22Rv1 (cell line): ENCODE measurements at regions not wholly inside any gene's neighbourhood (a gene's known extent, or its start where the extent isn't known, plus 50 kb on each side); places are given as distances from the start of the nearest gene placed in this dataset.

Source experiments
- H3K27ac ChIP-seq: fragments of 450-650 bp; 2 replicates; pipeline ENCODE4 v1.5.1; 2017
- CTCF ChIP-seq: fragments of 450-650 bp; IDR thresholded peaks from 2 replicates; pipeline ENCODE4 v1.5.1; 2017; ENCODE audit warnings: mild to moderate bottlenecking
- ZFX ChIP-seq: fragments of 450-650 bp; IDR thresholded peaks from 2 replicates; pipeline ENCODE4 v1.6.1; 2017; ENCODE audit warnings: antibody characterized with exemption, borderline replicate concordance

DNA sequence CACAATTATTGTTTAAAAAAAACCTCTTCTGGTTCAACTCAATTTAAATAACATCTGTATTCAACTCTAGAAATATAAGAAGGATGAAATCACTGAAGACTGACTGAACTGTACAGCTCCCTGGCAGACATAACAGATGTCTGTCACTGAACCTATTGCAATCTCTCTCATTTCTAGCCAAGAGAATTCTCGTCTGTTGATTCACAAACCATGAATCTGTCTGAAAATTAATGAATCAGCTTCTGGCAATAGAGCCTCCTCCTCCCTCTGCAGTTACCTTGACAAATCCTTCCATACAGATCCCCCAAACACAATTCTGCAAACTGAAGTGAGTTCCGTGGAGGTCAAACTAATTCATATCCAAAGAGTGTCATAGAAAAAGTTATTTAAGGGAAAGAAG lies 561.4 kb downstream of the PYDC2 start:
- H3K27ac ChIP-seq = no peak overlapping the region
- TF ChIP-seq ZFX (no peak), CTCF (no peak)

GRCh38 chr3:192024751-192025150 lies 563.8 kb downstream of the PYDC2 start:
- no peak for TF ChIP-seq CTCF
- TF ChIP-seq ZFX = no peak
- no peak overlapping the region for H3K27ac ChIP-seq

GRCh38 chr3:192026661-192027060 lies 565.7 kb downstream of the PYDC2 start:
- H3K27ac ChIP-seq = no peak overlapping the region
- TF ChIP-seq ZFX = no peak
- TF ChIP-seq CTCF = no peak

DNA sequence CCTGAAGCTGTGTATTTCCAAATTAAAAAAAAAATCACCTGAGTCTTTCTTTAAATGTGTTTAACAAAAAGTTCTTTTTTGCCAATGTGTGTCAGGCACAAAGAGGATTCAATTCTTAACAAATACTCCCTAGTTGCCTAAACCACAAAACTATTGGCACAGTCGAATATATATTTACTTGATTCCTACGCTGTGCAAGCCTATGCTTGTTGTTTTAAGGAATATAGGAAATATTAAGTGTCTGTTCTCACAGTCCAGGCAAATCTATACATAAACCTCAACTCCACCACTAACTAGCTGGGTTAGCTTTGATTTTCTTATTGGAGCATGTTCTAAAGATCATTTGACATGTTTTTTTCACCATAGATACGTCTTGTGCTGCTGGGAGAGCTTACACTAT lies 571.0 kb downstream of the PYDC2 start:
- no peak for TF ChIP-seq CTCF
- no peak for TF ChIP-seq ZFX
- no peak overlapping the region for H3K27ac ChIP-seq

- H3K27ac ChIP-seq = no peak overlapping the region
- TF ChIP-seq CTCF = no peak
- TF ChIP-seq ZFX = no peak
Observed at GRCh38 chr3:192033246-192033645, 572.3 kb downstream of the PYDC2 start.

DNA sequence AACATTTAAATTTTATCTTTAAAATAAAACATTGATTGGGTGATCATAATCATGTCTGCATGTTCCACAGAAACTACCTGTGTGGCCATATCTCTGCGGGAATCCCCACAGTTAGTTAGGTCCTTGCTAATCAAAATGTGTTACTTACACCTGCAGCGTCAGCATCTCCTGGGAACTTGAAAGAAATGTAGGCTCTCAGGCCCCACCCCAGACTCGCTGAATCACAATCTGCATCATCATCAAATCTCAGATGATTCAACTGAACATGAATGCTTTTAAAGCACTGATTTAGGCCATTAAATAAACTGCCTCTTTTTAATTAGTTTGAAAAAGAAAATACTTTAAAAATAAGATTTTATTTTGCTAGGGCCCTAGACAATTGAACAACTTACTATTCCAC lies 577.8 kb downstream of the PYDC2 start:
- H3K27ac ChIP-seq = no peak overlapping the region
- TF ChIP-seq CTCF = no peak
- no peak for TF ChIP-seq ZFX

DNA sequence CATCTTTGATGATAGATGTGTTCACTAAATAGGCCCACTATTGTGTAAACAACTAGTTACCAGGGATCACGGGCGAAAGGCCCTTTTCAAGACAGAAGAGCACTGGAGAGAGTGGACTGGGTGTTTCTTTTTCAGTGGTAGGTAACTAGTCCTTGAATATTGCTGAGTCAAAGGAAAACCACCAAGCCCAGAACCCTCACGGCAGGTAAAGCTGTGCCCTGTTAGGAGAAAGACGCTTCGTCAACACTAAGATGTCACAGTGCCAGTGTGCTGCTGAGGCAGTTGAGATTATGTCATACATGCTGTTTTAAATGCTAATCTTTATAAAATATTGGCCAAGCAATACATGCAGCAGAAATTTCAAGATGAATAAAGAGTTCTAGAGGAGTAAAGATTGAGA lies 578.6 kb downstream of the PYDC2 start:
- TF ChIP-seq CTCF = no peak
- TF ChIP-seq ZFX = no peak
- no peak overlapping the region for H3K27ac ChIP-seq
